ENCODE measurements at regions not wholly inside any gene's neighbourhood (a gene's known extent, or its start where the extent isn't known, plus 50 kb on each side); places are given as distances from the start of the nearest gene placed in this dataset.

GRCh38 chr4:96352051-96352517 is 512.2 kb downstream of the PDHA2 start:
- no peak overlapping the region for H3K9ac ChIP-seq (ENCODE audit: control insufficient read depth, extremely low read depth, insufficient read depth, low read length)
- H3K36me3 ChIP-seq (ENCODE audit: control insufficient read depth in 2 of 2, extremely low read depth in 1 of 2, insufficient read depth in 2 of 2, low read length in 2 of 2) = no peaks in the 10 kb centered on the region
- H3K4me2 ChIP-seq (ENCODE audit: control insufficient read depth, extremely low read depth, insufficient read depth, low read depth, low read length) = no peak overlapping the region
- no peaks in the 10 kb centered on the region for H4K20me1 ChIP-seq (ENCODE audit: control insufficient read depth, extremely low read depth, insufficient read depth, low read length)
- no peak for TF ChIP-seq EZH2 (IDR thresholded peaks at IDR 0.05; ENCODE audit: low read length)
- TF ChIP-seq, protein P1, sequence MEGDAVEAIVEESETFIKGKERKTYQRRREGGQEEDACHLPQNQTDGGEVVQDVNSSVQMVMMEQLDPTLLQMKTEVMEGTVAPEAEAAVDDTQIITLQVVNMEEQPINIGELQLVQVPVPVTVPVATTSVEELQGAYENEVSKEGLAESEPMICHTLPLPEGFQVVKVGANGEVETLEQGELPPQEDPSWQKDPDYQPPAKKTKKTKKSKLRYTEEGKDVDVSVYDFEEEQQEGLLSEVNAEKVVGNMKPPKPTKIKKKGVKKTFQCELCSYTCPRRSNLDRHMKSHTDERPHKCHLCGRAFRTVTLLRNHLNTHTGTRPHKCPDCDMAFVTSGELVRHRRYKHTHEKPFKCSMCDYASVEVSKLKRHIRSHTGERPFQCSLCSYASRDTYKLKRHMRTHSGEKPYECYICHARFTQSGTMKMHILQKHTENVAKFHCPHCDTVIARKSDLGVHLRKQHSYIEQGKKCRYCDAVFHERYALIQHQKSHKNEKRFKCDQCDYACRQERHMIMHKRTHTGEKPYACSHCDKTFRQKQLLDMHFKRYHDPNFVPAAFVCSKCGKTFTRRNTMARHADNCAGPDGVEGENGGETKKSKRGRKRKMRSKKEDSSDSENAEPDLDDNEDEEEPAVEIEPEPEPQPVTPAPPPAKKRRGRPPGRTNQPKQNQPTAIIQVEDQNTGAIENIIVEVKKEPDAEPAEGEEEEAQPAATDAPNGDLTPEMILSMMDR (optimal IDR thresholded peaks at IDR 0.05 in 1 of 3, IDR thresholded peaks at IDR 0.05 in 1 of 3, conservative IDR thresholded peaks at IDR 0.05 in 1 of 3; ENCODE audit: extremely low read depth in 1 of 3, insufficient read depth in 2 of 3, low read length in 3 of 3) = no peak
- no peak overlapping the region for H2AFZ ChIP-seq (ENCODE audit: control insufficient read depth, low read length)
- H3K27me3 ChIP-seq (ENCODE audit: control insufficient read depth, extremely low read depth, insufficient read depth, low read length) = no peaks in the 10 kb centered on the region
- no peak overlapping the region for H3K4me3 ChIP-seq (ENCODE audit: control insufficient read depth in 2 of 3, extremely low read depth in 1 of 3, insufficient read depth in 2 of 3, low read depth in 1 of 3, low read length in 3 of 3)
- no peaks in the 10 kb centered on the region for H3K9me1 ChIP-seq (ENCODE audit: control insufficient read depth, extremely low read depth, insufficient read depth, low read length)
- FAIRE-seq (no peak), DNase-seq (ENCODE audit: low read depth, low spot score) (no peak)
- H3K27ac ChIP-seq (ENCODE audit: control insufficient read depth, insufficient read depth, low read length) = no peak overlapping the region
- H3K9me3 ChIP-seq (ENCODE audit: control insufficient read depth, low read depth, low read length) = no peaks in the 10 kb centered on the region
- no peaks in the 10 kb centered on the region for H3K4me1 ChIP-seq (ENCODE audit: control insufficient read depth, extremely low read depth, insufficient read depth, low read length)
- H3K79me2 ChIP-seq (ENCODE audit: control insufficient read depth, insufficient read depth, low read length) = no peaks in the 10 kb centered on the region
- dilution Hi-C loops (cut with MboI; ENCODE audit: extremely low pct_ligation_motif_present, low sequenced_read_pairs) = no loop called here

DNA sequence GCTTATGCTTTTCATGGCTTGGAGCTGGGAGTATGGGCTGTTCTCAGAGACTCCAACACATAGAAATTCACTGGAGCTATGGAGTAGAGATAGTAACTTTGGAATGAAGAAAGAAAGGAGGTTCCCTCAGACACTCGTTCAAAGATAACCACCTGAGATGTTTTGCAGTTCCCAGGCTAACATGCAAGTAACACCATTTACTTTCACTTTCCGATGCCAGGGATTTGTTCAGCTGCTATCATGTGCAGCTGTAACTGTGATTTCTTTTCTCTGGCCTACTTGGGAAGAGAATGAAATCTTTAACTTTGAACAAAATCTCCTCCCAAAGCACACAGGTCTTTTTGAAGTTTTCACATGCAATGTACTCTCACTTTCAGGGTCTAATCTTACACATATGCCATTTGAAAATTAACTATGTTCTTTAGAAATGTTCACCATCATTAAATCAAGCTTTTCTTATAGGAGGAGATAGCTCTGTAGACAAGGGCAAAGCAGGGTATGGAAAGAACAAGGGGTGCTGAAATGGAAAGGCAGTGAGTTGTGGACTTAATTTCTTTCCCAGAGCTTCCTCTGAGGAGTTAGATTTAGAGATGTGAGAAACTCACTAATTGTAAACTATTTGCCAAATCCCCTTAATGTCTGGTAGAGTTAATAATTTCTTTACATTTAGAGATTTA is 514.3 kb downstream of the PDHA2 start:
- DNase-seq (ENCODE audit: low read depth, low spot score) (no peak), FAIRE-seq (no peak)
- Histone ChIP-seq H2AFZ (ENCODE audit: control insufficient read depth, low read length) (no peak overlapping the region), H3K9me3 (ENCODE audit: control insufficient read depth, low read depth, low read length) (no peaks in the 10 kb centered on the region), H3K9ac (ENCODE audit: control insufficient read depth, extremely low read depth, insufficient read depth, low read length) (no peak overlapping the region), H3K79me2 (ENCODE audit: control insufficient read depth, insufficient read depth, low read length) (no peaks in the 10 kb centered on the region), H4K20me1 (ENCODE audit: control insufficient read depth, extremely low read depth, insufficient read depth, low read length) (no peaks in the 10 kb centered on the region), H3K4me2 (ENCODE audit: control insufficient read depth, extremely low read depth, insufficient read depth, low read depth, low read length) (no peak overlapping the region), H3K27me3 (ENCODE audit: control insufficient read depth, extremely low read depth, insufficient read depth, low read length) (no peaks in the 10 kb centered on the region), H3K36me3 (ENCODE audit: control insufficient read depth in 2 of 2, extremely low read depth in 1 of 2, insufficient read depth in 2 of 2, low read length in 2 of 2) (no peaks in the 10 kb centered on the region), H3K4me1 (ENCODE audit: control insufficient read depth, extremely low read depth, insufficient read depth, low read length) (no peaks in the 10 kb centered on the region), H3K27ac (ENCODE audit: control insufficient read depth, insufficient read depth, low read length) (no peak overlapping the region), H3K9me1 (ENCODE audit: control insufficient read depth, extremely low read depth, insufficient read depth, low read length) (no peaks in the 10 kb centered on the region), H3K4me3 (ENCODE audit: control insufficient read depth in 2 of 3, extremely low read depth in 1 of 3, insufficient read depth in 2 of 3, low read depth in 1 of 3, low read length in 3 of 3) (no peak overlapping the region)
- no peak for TF ChIP-seq EZH2 (IDR thresholded peaks at IDR 0.05; ENCODE audit: low read length)
- TF ChIP-seq, protein P1 (optimal IDR thresholded peaks at IDR 0.05 in 1 of 3, IDR thresholded peaks at IDR 0.05 in 1 of 3, conservative IDR thresholded peaks at IDR 0.05 in 1 of 3; ENCODE audit: extremely low read depth in 1 of 3, insufficient read depth in 2 of 3, low read length in 3 of 3) = no peak
- dilution Hi-C loops (cut with MboI; ENCODE audit: extremely low pct_ligation_motif_present, low sequenced_read_pairs) = no loop called here

Measured in keratinocyte (primary cell).